HEK293 (cell line): ENCODE measurements at regions not wholly inside any gene's neighbourhood (a gene's known extent, or its start where the extent isn't known, plus 50 kb on each side); places are given as distances from the start of the nearest gene placed in this dataset.

Source experiments
- CTCF ChIA-PET: fragments of 350-600 bp; formaldehyde crosslinking; extraction: SDS; loops from one replicate; lab custom pipeline; 2021; ENCODE audit warnings: antibody characterized with exemption; lab: Yijun Ruan, JAX
- POLR2A ChIA-PET: fragments of 300-600 bp; formaldehyde crosslinking; extraction: SDS; loops from one replicate; lab custom pipeline; 2020; ENCODE audit warnings: antibody characterized with exemption, inconsistent platforms; lab: Yijun Ruan, JAX
- H3K27ac ChIP-seq: fragments of 200-500 bp; sonication (Bioruptor generic); 2 replicates; pipeline ENCODE4 v1.5.1; 2014; ENCODE audit warnings: low read depth, low read length, control low read depth, inconsistent platforms; ENCODE audit errors: extremely low read depth
- H3K36me3 ChIP-seq, 2 experiments: fragments of 200-500 bp in 1 of 2; sonication (Bioruptor generic) in 1 of 2; 1 replicate in 1 of 2; 2 replicates in 1 of 2; pipeline ENCODE4 v1.5.1; 2014 to 2017; ENCODE audit warnings: inconsistent platforms in 2 of 2, low read length in 2 of 2; ENCODE audit not compliant: control insufficient read depth in 2 of 2, insufficient read depth in 1 of 2
- H3K4me1 ChIP-seq: fragments of 200-500 bp; sonication (Bioruptor generic); 2 replicates; pipeline ENCODE4 v1.5.1; 2014; ENCODE audit warnings: mild to moderate bottlenecking, low read length, inconsistent platforms; ENCODE audit not compliant: control insufficient read depth, insufficient read depth
- H3K4me3 ChIP-seq: 2 replicates; pipeline ENCODE4 v1.5.1; 2011; ENCODE audit warnings: low read depth, mild to moderate bottlenecking, control low read depth, low read length, moderate library complexity
- H3K9me3 ChIP-seq: fragments of 200-500 bp; sonication (Bioruptor generic); 2 replicates; pipeline ENCODE4 v1.5.1; 2014; ENCODE audit warnings: low read depth, low read length, inconsistent platforms; ENCODE audit not compliant: control insufficient read depth, insufficient read depth
- BCL11B ChIP-seq: fragments of 450-650 bp; formaldehyde crosslinking; IDR thresholded peaks from 2 replicates; pipeline ENCODE4 v1.5.1; 2016; ENCODE audit warnings: low read depth, missing biosample characterization, missing genetic modification characterization
- OSR2 ChIP-seq: fragments of 450-650 bp; formaldehyde crosslinking; IDR thresholded peaks from 2 replicates; pipeline ENCODE4 v1.5.1; 2016; ENCODE audit warnings: missing biosample characterization, missing genetic modification characterization
- PRDM1 ChIP-seq: fragments of 450-650 bp; formaldehyde crosslinking; IDR thresholded peaks from 2 replicates; pipeline ENCODE4; 2016; ENCODE audit warnings: missing biosample characterization, missing genetic modification characterization
- PRDM10 ChIP-seq: fragments of 450-650 bp; formaldehyde crosslinking; IDR thresholded peaks from 2 replicates; pipeline ENCODE4 v1.5.1; 2016; ENCODE audit warnings: missing biosample characterization, missing genetic modification characterization
- ZIC2 ChIP-seq: fragments of 450-650 bp; formaldehyde crosslinking; IDR thresholded peaks from 2 replicates; pipeline ENCODE4 v1.5.1; 2016; ENCODE audit warnings: missing biosample characterization, missing genetic modification characterization
- ZNF184 ChIP-seq: fragments of 450-650 bp; IDR thresholded peaks from 2 replicates; pipeline ENCODE4 v1.5.1; 2018; ENCODE audit warnings: missing biosample characterization, mild to moderate bottlenecking, missing genetic modification characterization
- ZNF394 ChIP-seq: fragments of 450-650 bp; formaldehyde crosslinking; IDR thresholded peaks from 2 replicates; pipeline ENCODE4 v1.5.1; 2016; ENCODE audit warnings: missing biosample characterization, missing genetic modification characterization, mild to moderate bottlenecking, moderate library complexity, borderline replicate concordance
- ZNF473 ChIP-seq: fragments of 450-650 bp; formaldehyde crosslinking; IDR thresholded peaks from 2 replicates; pipeline ENCODE4 v1.5.1; 2017; ENCODE audit warnings: missing biosample characterization, missing genetic modification characterization
- ZNF513 ChIP-seq: fragments of 450-650 bp; IDR thresholded peaks from 2 replicates; pipeline ENCODE4 v1.5.1; 2018; ENCODE audit warnings: missing biosample characterization, missing genetic modification characterization
- ZNF610 ChIP-seq: fragments of 450-650 bp; formaldehyde crosslinking; IDR thresholded peaks from 2 replicates; pipeline ENCODE4 v1.5.1; 2016; ENCODE audit warnings: missing biosample characterization, missing genetic modification characterization, borderline replicate concordance
- ZNF768 ChIP-seq: fragments of 450-650 bp; formaldehyde crosslinking; IDR thresholded peaks from 2 replicates; pipeline ENCODE4 v1.5.1; 2018; ENCODE audit warnings: missing biosample characterization, mild to moderate bottlenecking, missing genetic modification characterization
- ZSCAN5A ChIP-seq: fragments of 450-650 bp; formaldehyde crosslinking; IDR thresholded peaks from 2 replicates; pipeline ENCODE4 v1.5.1; 2016; ENCODE audit warnings: missing biosample characterization, missing genetic modification characterization
- TF ChIP-seq, protein P1 (sequence below): fragments of 450-650 bp; formaldehyde crosslinking; IDR thresholded peaks from 2 replicates; pipeline ENCODE4 v1.5.1; 2016; ENCODE audit warnings: missing biosample characterization, missing genetic modification characterization
- TF ChIP-seq, protein P2 (sequence below): fragments of 450-650 bp; formaldehyde crosslinking; IDR thresholded peaks from 2 replicates; pipeline ENCODE4 v1.5.1; 2016; ENCODE audit warnings: missing biosample characterization, missing genetic modification characterization, borderline replicate concordance

- TF ChIP-seq ZNF513 (tag by site-specific recombination): 0 out of 2 replicates have a peak, but pooled peaks have one; percentile 5
- no peak for TF ChIP-seq ZSCAN5A (tag by site-specific recombination)
- peak; percentile 98 for TF ChIP-seq ZNF768 (tag by site-specific recombination)
- TF ChIP-seq, protein P1, sequence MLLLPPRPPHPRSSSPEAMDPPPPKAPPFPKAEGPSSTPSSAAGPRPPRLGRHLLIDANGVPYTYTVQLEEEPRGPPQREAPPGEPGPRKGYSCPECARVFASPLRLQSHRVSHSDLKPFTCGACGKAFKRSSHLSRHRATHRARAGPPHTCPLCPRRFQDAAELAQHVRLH (tag by site-specific recombination): peak; percentile 85
- 0 out of 2 replicates have a peak, but pooled peaks have one; percentile 52 for TF ChIP-seq OSR2 (tag by site-specific recombination)
- peak; percentile 7 for TF ChIP-seq PRDM10 (tag by site-specific recombination)
- TF ChIP-seq ZNF394 (tag by site-specific recombination): no peak
- peak; percentile 55 for TF ChIP-seq ZIC2 (tag by site-specific recombination)
- TF ChIP-seq ZNF184 (tag by site-specific recombination): no peak
- H3K27ac ChIP-seq: peak overlapping the region; percentile 54
- H3K36me3 ChIP-seq: no peaks in the 10 kb centered on the region
- no peaks in the 10 kb centered on the region for H3K9me3 ChIP-seq
- H3K4me1 ChIP-seq: peaks cover 46% of the 10 kb centered on the region
- POLR2A ChIA-PET: interaction anchor here (0.6 to 1.9 kb wide), 5 partner anchors 26 to 104 kb away, joined by 3 to 7 read pairs (median 4); partner anchors contain the start of gene TLE3
- H3K4me3 ChIP-seq: no peak overlapping the region
- CTCF ChIA-PET: interaction anchor here (0.7 to 2.3 kb wide), 2 partner anchors 15 to 18 kb away, joined by 4 to 7 read pairs; no protein-coding TSS in a partner anchor
These were observed 102.1 kb upstream of the TLE3 start for GRCh38 chr15:70199540-70200410.

GRCh38 chr15:70199124-70199482 lies 101.4 kb upstream of the TLE3 start:
- Histone ChIP-seq H3K4me1 (peaks cover 46% of the 10 kb centered on the region), H3K27ac (peak overlapping the region; percentile 54; the same call in 1 of the 2 replicates), H3K4me3 (no peak overlapping the region), H3K9me3 (no peaks in the 10 kb centered on the region), H3K36me3 (no peaks in the 10 kb centered on the region)
- POLR2A ChIA-PET: interaction anchor here (0.9 to 1.9 kb wide), 3 partner anchors 98 to 101 kb away, joined by 3 to 7 read pairs (median 4); partner anchors contain the start of gene TLE3
- TF ChIP-seq ZNF473 (tag by site-specific recombination) (no peak), ZNF610 (tag by site-specific recombination) (no peak), BCL11B (tag by site-specific recombination) (no peak), PRDM1 (tag by site-specific recombination) (no peak)
- TF ChIP-seq, protein P2, sequence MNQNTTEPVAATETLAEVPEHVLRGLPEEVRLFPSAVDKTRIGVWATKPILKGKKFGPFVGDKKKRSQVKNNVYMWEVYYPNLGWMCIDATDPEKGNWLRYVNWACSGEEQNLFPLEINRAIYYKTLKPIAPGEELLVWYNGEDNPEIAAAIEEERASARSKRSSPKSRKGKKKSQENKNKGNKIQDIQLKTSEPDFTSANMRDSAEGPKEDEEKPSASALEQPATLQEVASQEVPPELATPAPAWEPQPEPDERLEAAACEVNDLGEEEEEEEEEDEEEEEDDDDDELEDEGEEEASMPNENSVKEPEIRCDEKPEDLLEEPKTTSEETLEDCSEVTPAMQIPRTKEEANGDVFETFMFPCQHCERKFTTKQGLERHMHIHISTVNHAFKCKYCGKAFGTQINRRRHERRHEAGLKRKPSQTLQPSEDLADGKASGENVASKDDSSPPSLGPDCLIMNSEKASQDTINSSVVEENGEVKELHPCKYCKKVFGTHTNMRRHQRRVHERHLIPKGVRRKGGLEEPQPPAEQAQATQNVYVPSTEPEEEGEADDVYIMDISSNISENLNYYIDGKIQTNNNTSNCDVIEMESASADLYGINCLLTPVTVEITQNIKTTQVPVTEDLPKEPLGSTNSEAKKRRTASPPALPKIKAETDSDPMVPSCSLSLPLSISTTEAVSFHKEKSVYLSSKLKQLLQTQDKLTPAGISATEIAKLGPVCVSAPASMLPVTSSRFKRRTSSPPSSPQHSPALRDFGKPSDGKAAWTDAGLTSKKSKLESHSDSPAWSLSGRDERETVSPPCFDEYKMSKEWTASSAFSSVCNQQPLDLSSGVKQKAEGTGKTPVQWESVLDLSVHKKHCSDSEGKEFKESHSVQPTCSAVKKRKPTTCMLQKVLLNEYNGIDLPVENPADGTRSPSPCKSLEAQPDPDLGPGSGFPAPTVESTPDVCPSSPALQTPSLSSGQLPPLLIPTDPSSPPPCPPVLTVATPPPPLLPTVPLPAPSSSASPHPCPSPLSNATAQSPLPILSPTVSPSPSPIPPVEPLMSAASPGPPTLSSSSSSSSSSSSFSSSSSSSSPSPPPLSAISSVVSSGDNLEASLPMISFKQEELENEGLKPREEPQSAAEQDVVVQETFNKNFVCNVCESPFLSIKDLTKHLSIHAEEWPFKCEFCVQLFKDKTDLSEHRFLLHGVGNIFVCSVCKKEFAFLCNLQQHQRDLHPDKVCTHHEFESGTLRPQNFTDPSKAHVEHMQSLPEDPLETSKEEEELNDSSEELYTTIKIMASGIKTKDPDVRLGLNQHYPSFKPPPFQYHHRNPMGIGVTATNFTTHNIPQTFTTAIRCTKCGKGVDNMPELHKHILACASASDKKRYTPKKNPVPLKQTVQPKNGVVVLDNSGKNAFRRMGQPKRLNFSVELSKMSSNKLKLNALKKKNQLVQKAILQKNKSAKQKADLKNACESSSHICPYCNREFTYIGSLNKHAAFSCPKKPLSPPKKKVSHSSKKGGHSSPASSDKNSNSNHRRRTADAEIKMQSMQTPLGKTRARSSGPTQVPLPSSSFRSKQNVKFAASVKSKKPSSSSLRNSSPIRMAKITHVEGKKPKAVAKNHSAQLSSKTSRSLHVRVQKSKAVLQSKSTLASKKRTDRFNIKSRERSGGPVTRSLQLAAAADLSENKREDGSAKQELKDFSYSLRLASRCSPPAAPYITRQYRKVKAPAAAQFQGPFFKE (tag by site-specific recombination): no peak
- CTCF ChIA-PET: interaction anchor here (2.3 kb wide), 1 partner anchor 18 kb away, joined by 7 read pairs; no protein-coding TSS in a partner anchor
